Mesodermal cell (in vitro differentiated cells): ENCODE measurements at regions not wholly inside any gene's neighbourhood (a gene's known extent, or its start where the extent isn't known, plus 50 kb on each side); places are given as distances from the start of the nearest gene placed in this dataset.

Experiments used
- H3K27ac ChIP-seq: 2 replicates; pipeline ENCODE4 v1.7.0; 2013; ENCODE audit warnings: mild to moderate bottlenecking, low read depth, low read length, moderate library complexity; ENCODE audit not compliant: severe bottlenecking
- H3K36me3 ChIP-seq: 2 replicates; pipeline ENCODE4 v1.7.1; 2013; ENCODE audit warnings: mild to moderate bottlenecking, low read length, moderate library complexity; ENCODE audit not compliant: control insufficient read depth, insufficient read depth
- H3K4me1 ChIP-seq: one replicate; pipeline ENCODE4 v1.7.1; 2013; ENCODE audit warnings: mild to moderate bottlenecking, low read length; ENCODE audit not compliant: insufficient read depth, control insufficient read depth, poor library complexity, severe bottlenecking
- H3K4me3 ChIP-seq: 2 replicates; pipeline ENCODE4 v1.7.0; 2013; ENCODE audit warnings: low read length, control low read depth, mild to moderate bottlenecking; ENCODE audit not compliant: insufficient read depth, poor library complexity, severe bottlenecking; ENCODE audit errors: extremely low read depth
- H3K9me3 ChIP-seq: 2 replicates; pipeline ENCODE4 v1.7.1; 2013; ENCODE audit warnings: mild to moderate bottlenecking, low read length, moderate library complexity; ENCODE audit not compliant: control insufficient read depth
- WGBS, 2 experiments: methylation state at CpG; one replicate each; pipeline ENCODE4 v1.1.5; 2013; ENCODE audit warnings: missing lambda C conversion rate in 2 of 2; ENCODE audit not compliant: insufficient coverage in 2 of 2; 5-methylcytosine and 5-hydroxymethylcytosine counted together

GRCh38 chr22:49094858-49095257 is 732.8 kb downstream of the BRD1 start:
- H3K4me3 ChIP-seq, result no peak overlapping the region
- no peaks in the 10 kb centered on the region for H3K4me1 ChIP-seq
- no peak overlapping the region for H3K27ac ChIP-seq
- H3K36me3 ChIP-seq, result no peaks in the 10 kb centered on the region
- H3K9me3 ChIP-seq, result no peaks in the 10 kb centered on the region
- WGBS, 2 experiments, result 88 to 92% methylated on average over 14 to 18 of the region's 18 CpGs

- 74 to 87% methylated on average over 3 to 4 of the region's 7 CpGs for WGBS, 2 experiments
- no peak overlapping the region for H3K4me3 ChIP-seq
- no peaks in the 10 kb centered on the region for H3K36me3 ChIP-seq
- H3K4me1 ChIP-seq, result no peaks in the 10 kb centered on the region
- no peaks in the 10 kb centered on the region for H3K9me3 ChIP-seq
- H3K27ac ChIP-seq, result no peak overlapping the region
Observed at GRCh38 chr22:49094151-49094550, 733.5 kb downstream of the BRD1 start.

GRCh38 chr22:49093192-49093880 is 734.3 kb downstream of the BRD1 start:
- H3K9me3 ChIP-seq, result no peaks in the 10 kb centered on the region
- no peaks in the 10 kb centered on the region for H3K4me1 ChIP-seq
- H3K4me3 ChIP-seq, result no peak overlapping the region
- no peaks in the 10 kb centered on the region for H3K36me3 ChIP-seq
- H3K27ac ChIP-seq, result no peak overlapping the region
- WGBS, 2 experiments, result 86 to 93% methylated on average over 8 to 20 of the region's 23 CpGs

- 89 to 93% methylated on average over 15 of the region's 15 CpGs for WGBS, 2 experiments
- Histone ChIP-seq H3K4me3 (no peak overlapping the region), H3K27ac (no peak overlapping the region), H3K36me3 (no peaks in the 10 kb centered on the region), H3K9me3 (no peaks in the 10 kb centered on the region), H3K4me1 (no peaks in the 10 kb centered on the region)
Observed at GRCh38 chr22:49092716-49093115, 735.0 kb downstream of the BRD1 start.

GRCh38 chr22:49091917-49092545 is 735.6 kb downstream of the BRD1 start:
- H3K4me1 ChIP-seq, result no peaks in the 10 kb centered on the region
- no peak overlapping the region for H3K4me3 ChIP-seq
- no peak overlapping the region for H3K27ac ChIP-seq
- 83 to 86% methylated on average over 11 to 12 of the region's 13 CpGs for WGBS, 2 experiments
- no peaks in the 10 kb centered on the region for H3K9me3 ChIP-seq
- no peaks in the 10 kb centered on the region for H3K36me3 ChIP-seq

- Histone ChIP-seq H3K9me3 (no peaks in the 10 kb centered on the region), H3K4me3 (no peak overlapping the region), H3K27ac (no peak overlapping the region), H3K4me1 (no peaks in the 10 kb centered on the region), H3K36me3 (no peaks in the 10 kb centered on the region)
- WGBS, 2 experiments, result 88 to 92% methylated on average over 19 of the region's 19 CpGs
Observed at GRCh38 chr22:49091451-49091850, 736.2 kb downstream of the BRD1 start.

- WGBS, 2 experiments, result 76 to 78% methylated on average over 7 to 9 of the region's 10 CpGs
- Histone ChIP-seq H3K27ac (no peak overlapping the region), H3K4me1 (no peaks in the 10 kb centered on the region), H3K36me3 (no peaks in the 10 kb centered on the region), H3K4me3 (no peak overlapping the region), H3K9me3 (no peaks in the 10 kb centered on the region)
Observed at GRCh38 chr22:49090853-49091135, 736.9 kb downstream of the BRD1 start.

- WGBS, 2 experiments, result 87 to 91% methylated on average over 18 to 20 of the region's 20 CpGs
- H3K9me3 ChIP-seq, result no peaks in the 10 kb centered on the region
- H3K36me3 ChIP-seq, result no peaks in the 10 kb centered on the region
- H3K4me3 ChIP-seq, result no peak overlapping the region
- no peak overlapping the region for H3K27ac ChIP-seq
- no peaks in the 10 kb centered on the region for H3K4me1 ChIP-seq
Observed at GRCh38 chr22:49090061-49090852, 737.4 kb downstream of the BRD1 start.

GRCh38 chr22:49088801-49089791 is 738.6 kb downstream of the BRD1 start:
- Histone ChIP-seq H3K27ac (no peak overlapping the region), H3K36me3 (no peaks in the 10 kb centered on the region), H3K4me3 (no peak overlapping the region), H3K4me1 (no peaks in the 10 kb centered on the region), H3K9me3 (no peaks in the 10 kb centered on the region)
- WGBS, 2 experiments, result 87 to 88% methylated on average over 34 to 35 of the region's 35 CpGs
